OCI-LY7 (cell line): ENCODE measurements at regions not wholly inside any gene's neighbourhood (a gene's known extent, or its start where the extent isn't known, plus 50 kb on each side); places are given as distances from the start of the nearest gene placed in this dataset.

Source experiments
- BruUV-seq: library from RNA; stranded (reverse); fragments of 400-500 nt; replicated peaks from 2 replicates; lab custom pipeline; 2021; lab: Mats Ljungman, UMichigan
- CTCF ChIA-PET: fragments of 300-600 bp; sonication (Branson Sonifier 250); formaldehyde crosslinking; loops from one replicate; lab custom pipeline; 2022; ENCODE audit warnings: antibody characterized with exemption; ENCODE audit not compliant: unreplicated experiment; lab: Charles Lee
- POLR2A ChIA-PET: fragments of 300-600 bp; sonication (Branson Sonifier 250); formaldehyde crosslinking; loops from one replicate; lab custom pipeline; 2022; ENCODE audit warnings: antibody characterized with exemption; lab: Charles Lee
- DNase-seq: peaks from one replicate; pipeline ENCODE4 v3.0.0-alpha.2; 2015; ENCODE audit warnings: low spot score
- H2AFZ ChIP-seq: fragments of 200-600 bp; sonication (generic), shearing (Covaris generic); 2 replicates; pipeline ENCODE4 v1.6.1; 2014; ENCODE audit warnings: mild to moderate bottlenecking, antibody characterized with exemption, low read length, moderate library complexity
- H3K27ac ChIP-seq: fragments of 200-600 bp; sonication (generic); 2 replicates; pipeline ENCODE4 v1.5.1; 2014; ENCODE audit warnings: mixed run types, low read depth, mild to moderate bottlenecking, moderate library complexity, low read length, inconsistent platforms; ENCODE audit not compliant: poor library complexity, severe bottlenecking
- H3K36me3 ChIP-seq: fragments of 200-600 bp; sonication (generic); 2 replicates; pipeline ENCODE4 v1.6.1; 2014; ENCODE audit warnings: mild to moderate bottlenecking, antibody characterized with exemption, low read length, moderate library complexity, mixed read lengths; ENCODE audit not compliant: insufficient read depth
- H3K4me1 ChIP-seq: fragments of 200-600 bp; sonication (generic); 2 replicates; pipeline ENCODE4 v1.5.1; 2014; ENCODE audit warnings: mild to moderate bottlenecking, low read length; ENCODE audit not compliant: insufficient read depth, poor library complexity, severe bottlenecking
- H3K4me2 ChIP-seq: fragments of 200-600 bp; sonication (generic); 2 replicates; pipeline ENCODE4 v1.6.1; 2014; ENCODE audit warnings: mild to moderate bottlenecking, low read length
- H3K4me3 ChIP-seq: fragments of 200-600 bp; sonication (generic); 2 replicates; pipeline ENCODE4 v1.5.1; 2014; ENCODE audit warnings: mild to moderate bottlenecking, low read depth, low read length; ENCODE audit not compliant: poor library complexity, severe bottlenecking
- H3K79me2 ChIP-seq: fragments of 200-600 bp; sonication (generic); 2 replicates; pipeline ENCODE4 v1.6.1; 2016; ENCODE audit warnings: low read depth, mild to moderate bottlenecking, low read length, moderate library complexity, mixed read lengths; ENCODE audit not compliant: insufficient read depth
- H3K9me2 ChIP-seq: fragments of 200-600 bp; sonication (generic); 2 replicates; pipeline ENCODE4 v1.6.1; 2016; ENCODE audit warnings: mild to moderate bottlenecking, low read length, mixed read lengths; ENCODE audit not compliant: insufficient read depth
- H3K9me3 ChIP-seq: fragments of 200-600 bp; sonication (generic); 2 replicates; pipeline ENCODE4 v1.6.1; 2014; ENCODE audit warnings: mild to moderate bottlenecking, mixed run types, low read length, mixed read lengths
- H4K20me1 ChIP-seq: fragments of 200-600 bp; sonication (generic); 2 replicates; pipeline ENCODE4 v1.6.1; 2014; ENCODE audit warnings: mild to moderate bottlenecking, antibody characterized with exemption, low read length, moderate library complexity, mixed read lengths; ENCODE audit not compliant: insufficient read depth
- EZH2phosphoT487 ChIP-seq: fragments of 200-600 bp; sonication (generic); IDR thresholded peaks from 2 replicates; pipeline ENCODE4 v1.6.1; 2018; ENCODE audit warnings: low read depth, borderline replicate concordance, mild to moderate bottlenecking, mixed run types, antibody characterized with exemption, low read length, moderate library complexity, mixed read lengths
- intact Hi-C: fragments of 100-400 bp; cut with micrococcal nuclease; formaldehyde crosslinking; loops from one replicate; pipeline ENCODE4 v1.10.0; 2022; ENCODE audit not compliant: unreplicated experiment
- TF ChIP-seq, protein P1 (sequence below): fragments of 200-600 bp; sonication (generic); conservative IDR thresholded peaks from 2 replicates; pipeline ENCODE4 v1.5.1; 2014; ENCODE audit warnings: mild to moderate bottlenecking, antibody characterized with exemption, low read length, moderate library complexity, mixed read lengths

DNA sequence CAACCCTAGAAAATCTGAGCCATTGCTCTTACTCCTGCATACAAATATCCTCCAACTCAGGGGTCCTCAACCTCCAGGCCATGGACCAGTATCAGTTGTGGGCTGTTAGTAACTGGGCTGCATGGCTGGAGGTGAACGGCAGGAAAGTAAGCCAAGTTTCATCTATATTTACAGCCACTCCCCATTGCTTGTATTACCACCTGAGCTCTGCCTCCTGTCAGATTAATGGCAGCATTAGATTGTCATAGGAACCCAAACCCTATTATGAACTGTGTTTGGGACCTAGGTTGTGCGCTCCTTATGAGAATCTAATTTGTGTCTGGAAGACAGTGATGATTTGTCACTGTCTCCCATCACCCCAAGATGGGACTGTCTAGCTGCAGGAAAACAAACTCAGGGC is 246.5 kb upstream of the CDIN1 start:
- Histone ChIP-seq H3K9me2 (no peaks in the 10 kb centered on the region), H4K20me1 (no peaks in the 10 kb centered on the region), H3K4me2 (no peak overlapping the region), H3K36me3 (no peaks in the 10 kb centered on the region), H3K4me1 (no peaks in the 10 kb centered on the region), H3K79me2 (no peaks in the 10 kb centered on the region), H3K27ac (no peak overlapping the region), H3K4me3 (no peak overlapping the region), H3K9me3 (no peaks in the 10 kb centered on the region), H2AFZ (no peak overlapping the region)
- no peak for DNase-seq
- BruUV-seq: no TSS peak
- intact Hi-C loops: no loop called here
- TF ChIP-seq, protein P1, sequence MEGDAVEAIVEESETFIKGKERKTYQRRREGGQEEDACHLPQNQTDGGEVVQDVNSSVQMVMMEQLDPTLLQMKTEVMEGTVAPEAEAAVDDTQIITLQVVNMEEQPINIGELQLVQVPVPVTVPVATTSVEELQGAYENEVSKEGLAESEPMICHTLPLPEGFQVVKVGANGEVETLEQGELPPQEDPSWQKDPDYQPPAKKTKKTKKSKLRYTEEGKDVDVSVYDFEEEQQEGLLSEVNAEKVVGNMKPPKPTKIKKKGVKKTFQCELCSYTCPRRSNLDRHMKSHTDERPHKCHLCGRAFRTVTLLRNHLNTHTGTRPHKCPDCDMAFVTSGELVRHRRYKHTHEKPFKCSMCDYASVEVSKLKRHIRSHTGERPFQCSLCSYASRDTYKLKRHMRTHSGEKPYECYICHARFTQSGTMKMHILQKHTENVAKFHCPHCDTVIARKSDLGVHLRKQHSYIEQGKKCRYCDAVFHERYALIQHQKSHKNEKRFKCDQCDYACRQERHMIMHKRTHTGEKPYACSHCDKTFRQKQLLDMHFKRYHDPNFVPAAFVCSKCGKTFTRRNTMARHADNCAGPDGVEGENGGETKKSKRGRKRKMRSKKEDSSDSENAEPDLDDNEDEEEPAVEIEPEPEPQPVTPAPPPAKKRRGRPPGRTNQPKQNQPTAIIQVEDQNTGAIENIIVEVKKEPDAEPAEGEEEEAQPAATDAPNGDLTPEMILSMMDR: no peak
- TF ChIP-seq EZH2phosphoT487: no peak
- CTCF ChIA-PET: no interaction called here
- POLR2A ChIA-PET: no interaction called here

DNA sequence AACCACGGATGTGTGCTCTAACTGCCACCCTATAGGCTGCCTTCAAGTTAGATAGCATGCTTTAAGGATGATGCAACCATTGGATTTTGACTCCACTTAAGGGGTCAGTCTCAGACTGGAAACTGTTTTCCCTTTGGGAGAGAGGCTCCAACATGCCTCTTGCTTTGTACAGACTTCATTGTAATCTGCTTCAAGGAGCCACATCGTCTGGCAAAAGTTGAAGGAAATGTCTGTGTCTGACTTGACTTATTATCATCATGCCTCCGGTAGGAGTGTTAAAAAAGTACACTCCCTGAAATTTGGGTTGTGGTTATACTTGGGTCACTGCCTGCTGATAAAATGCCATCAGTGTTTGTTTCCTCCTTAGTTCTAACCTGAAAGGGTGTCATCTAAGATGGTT is 245.4 kb upstream of the CDIN1 start:
- Histone ChIP-seq H3K4me3 (no peak overlapping the region), H2AFZ (no peak overlapping the region), H4K20me1 (no peaks in the 10 kb centered on the region), H3K9me3 (no peaks in the 10 kb centered on the region), H3K36me3 (no peaks in the 10 kb centered on the region), H3K79me2 (no peaks in the 10 kb centered on the region), H3K27ac (no peak overlapping the region), H3K9me2 (no peaks in the 10 kb centered on the region), H3K4me2 (no peak overlapping the region), H3K4me1 (no peaks in the 10 kb centered on the region)
- ChIA-PET CTCF (no interaction called here), POLR2A (interaction anchor here (0.7 kb wide), 1 partner anchor 35 kb away, joined by 3 read pairs; no protein-coding TSS in a partner anchor)
- TF ChIP-seq, protein P1: no peak
- TF ChIP-seq EZH2phosphoT487: no peak
- no TSS peak for BruUV-seq
- DNase-seq: no peak
- intact Hi-C loops: no loop called here

DNA sequence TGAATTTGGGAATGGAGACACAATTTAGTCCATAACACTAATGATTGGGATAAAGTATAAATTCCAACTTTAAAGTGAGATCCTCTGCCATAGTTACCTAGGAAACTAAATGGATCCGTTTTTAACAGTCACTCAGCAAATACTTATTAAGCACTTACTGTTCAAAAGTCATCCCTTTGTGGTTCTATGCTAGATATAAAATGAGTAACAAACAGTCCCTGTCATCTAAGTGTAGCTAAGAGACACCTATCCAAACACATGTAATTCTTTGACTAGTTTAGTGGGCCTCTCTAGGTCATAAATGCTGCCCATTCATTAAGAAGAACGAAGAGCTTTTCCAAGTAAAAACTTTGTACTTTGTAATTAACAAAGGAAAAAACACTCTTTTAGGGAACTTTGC is 244.2 kb upstream of the CDIN1 start:
- H3K27ac ChIP-seq: no peak overlapping the region
- H3K36me3 ChIP-seq: no peaks in the 10 kb centered on the region
- no peaks in the 10 kb centered on the region for H4K20me1 ChIP-seq
- H3K9me2 ChIP-seq: no peaks in the 10 kb centered on the region
- ChIA-PET POLR2A (interaction anchor here (0.6 kb wide), 1 partner anchor 365 kb away, joined by 4 read pairs; no protein-coding TSS in a partner anchor), CTCF (no interaction called here)
- no peak overlapping the region for H3K4me3 ChIP-seq
- TF ChIP-seq, protein P1: no peak
- no peak for TF ChIP-seq EZH2phosphoT487
- intact Hi-C loops: no loop called here
- H3K4me2 ChIP-seq: no peak overlapping the region
- no peaks in the 10 kb centered on the region for H3K9me3 ChIP-seq
- H3K79me2 ChIP-seq: no peaks in the 10 kb centered on the region
- H2AFZ ChIP-seq: no peak overlapping the region
- H3K4me1 ChIP-seq: no peaks in the 10 kb centered on the region
- no peak for DNase-seq
- no TSS peak for BruUV-seq
